DMS53 treated with DMSO at 0.1 percent for 48 hours (cell line): ENCODE measurements at regions not wholly inside any gene's neighbourhood (a gene's known extent, or its start where the extent isn't known, plus 50 kb on each side); places are given as distances from the start of the nearest gene placed in this dataset.

Source experiments
- DNase-seq: peaks from one replicate; lab custom pipeline; 2025; ENCODE audit not compliant: unreplicated experiment; lab: John Stamatoyannopoulos, UW

GRCh38 chr2:199136242-199136641 is 321.5 kb downstream of the SATB2 start:
- DNase-seq = no peak

- no peak for DNase-seq
Measured at GRCh38 chr2:199131876-199132275, 325.9 kb downstream of the SATB2 start.

GRCh38 chr2:199131136-199131655 is 326.5 kb downstream of the SATB2 start:
- no peak for DNase-seq

GRCh38 chr2:199130501-199130900 is 327.2 kb downstream of the SATB2 start:
- DNase-seq = no peak

GRCh38 chr2:199128476-199129229 is 329.1 kb downstream of the SATB2 start:
- DNase-seq = no peak

- DNase-seq = no peak
Measured at GRCh38 chr2:199119796-199120195, 337.9 kb downstream of the SATB2 start.

- DNase-seq = no peak
Measured at GRCh38 chr2:199118673-199119112, 339.0 kb downstream of the SATB2 start.

- DNase-seq = no peak
Measured at GRCh38 chr2:199115169-199115568, 342.6 kb downstream of the SATB2 start.

GRCh38 chr2:199113111-199113510 is 344.6 kb downstream of the SATB2 start:
- no peak for DNase-seq

GRCh38 chr2:199111458-199111857 is 346.3 kb downstream of the SATB2 start:
- DNase-seq = no peak

GRCh38 chr2:199108056-199108455 is 349.7 kb downstream of the SATB2 start:
- no peak for DNase-seq

- no peak for DNase-seq
Measured at GRCh38 chr2:199105826-199106225, 351.9 kb downstream of the SATB2 start.

- DNase-seq = no peak
Measured at GRCh38 chr2:199101487-199101886, 356.3 kb downstream of the SATB2 start.

- DNase-seq = no peak
Measured at GRCh38 chr2:199100326-199101110, 357.2 kb downstream of the SATB2 start.

GRCh38 chr2:199092419-199092818 is 365.3 kb downstream of the SATB2 start:
- no peak for DNase-seq

GRCh38 chr2:199085261-199085660 is 372.5 kb downstream of the SATB2 start:
- DNase-seq = no peak

GRCh38 chr2:199070322-199070949 is 387.3 kb downstream of the SATB2 start:
- DNase-seq = no peak

GRCh38 chr2:199064201-199064600 is 393.5 kb downstream of the SATB2 start:
- no peak for DNase-seq

- no peak for DNase-seq
Measured at GRCh38 chr2:199057936-199058335, 399.8 kb downstream of the SATB2 start.

GRCh38 chr2:199055336-199055735 is 402.4 kb downstream of the SATB2 start:
- DNase-seq = no peak

- DNase-seq = peak; percentile 6
Measured at GRCh38 chr2:199042660-199043379, 414.9 kb downstream of the SATB2 start.
